K562 (cell line): ENCODE measurements at regions not wholly inside any gene's neighbourhood (a gene's known extent, or its start where the extent isn't known, plus 50 kb on each side); places are given as distances from the start of the nearest gene placed in this dataset.

Source experiments
- ATAC-seq: fragments of 200-7000 bp; cut with Tn5 transposase; 3 replicates; pipeline ENCODE4 v1.9.1; 2020; ENCODE audit warnings: moderate library complexity
- BruUV-seq: library from RNA; stranded (reverse); fragments of 400-500 nt; replicated peaks from 2 replicates; lab custom pipeline; 2021; lab: Mats Ljungman, UMichigan
- CTCF ChIA-PET: fragments of 300-600 bp; formaldehyde crosslinking; extraction: SDS; loops from one replicate; lab custom pipeline; 2021; ENCODE audit warnings: low intra/inter-chr PET ratio; lab: Yijun Ruan, JAX
- POLR2A ChIA-PET: fragments of 300-600, 350-650 bp; sonication (Branson Sonifier 250); formaldehyde crosslinking; extraction: SDS; loops from one replicate; lab custom pipeline; 2021; ENCODE audit warnings: antibody characterized with exemption, inconsistent platforms; lab: Yijun Ruan, JAX
- DNase-seq, 4 experiments: peaks; one replicate each; pipeline versions ENCODE4 v3.0.0 to v3.0.0-alpha.2; 2011 to 2018; ENCODE audit warnings: low spot score in 3 of 4, mixed read lengths in 3 of 4; ENCODE audit errors: extremely low read depth in 1 of 4
- FAIRE-seq: peaks from 2 replicates; lab custom pipeline; 2011; peaks lifted over from hg19 to GRCh38; lab: Jason Lieb, UNC
- H2AFZ ChIP-seq: 2 replicates; pipeline ENCODE4 v1.6.0; 2011; ENCODE audit warnings: low read depth, low read length, control low read depth, inconsistent platforms
- H3K27ac ChIP-seq: fragments of 200-600 bp; 3 replicates; pipeline ENCODE4 v1.8.0; 2011; ENCODE audit warnings: low read depth, mild to moderate bottlenecking, control low read depth, inconsistent platforms, low read length, moderate library complexity, mixed read lengths; ENCODE audit errors: extremely low read depth
- H3K27me3 ChIP-seq, 2 experiments: fragments of 300-600 bp in 1 of 2; 2 replicates in 1 of 2; 3 replicates in 1 of 2; pipeline versions ENCODE4 v1.6.0 to v1.8.0; 2011; ENCODE audit warnings: inconsistent platforms in 2 of 2, low read length in 2 of 2, mild to moderate bottlenecking in 1 of 2, mixed read lengths in 1 of 2, moderate library complexity in 1 of 2; ENCODE audit not compliant: control insufficient read depth in 2 of 2, insufficient read depth in 2 of 2
- H3K36me3 ChIP-seq: fragments of 300-600 bp; 3 replicates; pipeline ENCODE4 v1.8.0; 2011; ENCODE audit warnings: mild to moderate bottlenecking, low read length, inconsistent platforms; ENCODE audit not compliant: control insufficient read depth, insufficient read depth
- H3K4me1 ChIP-seq, 2 experiments: fragments of 200-600 bp in 1 of 2; replicated peaks in 1 of 2; 2 replicates in 1 of 2; 3 replicates in 1 of 2; pipeline versions ENCODE4 v1.5.1 to v1.8.0; 2011; ENCODE audit warnings: inconsistent platforms in 2 of 2, low read length in 2 of 2, mild to moderate bottlenecking in 1 of 2, mixed read lengths in 1 of 2, moderate library complexity in 1 of 2; ENCODE audit not compliant: control insufficient read depth in 2 of 2, insufficient read depth in 2 of 2
- H3K4me2 ChIP-seq: 2 replicates; pipeline ENCODE4 v1.6.1; 2011; ENCODE audit warnings: low read length, control low read depth, inconsistent platforms, mixed read lengths; ENCODE audit not compliant: insufficient read depth
- H3K4me3 ChIP-seq: fragments of 200-600 bp; sonication (generic), shearing (Covaris generic); 2 replicates; pipeline ENCODE4 v1.5.1; 2016; ENCODE audit warnings: control low read depth, inconsistent platforms
- H3K79me2 ChIP-seq: fragments of 200-600 bp; 3 replicates; pipeline ENCODE4 v1.8.0; 2011; ENCODE audit warnings: low read length, inconsistent platforms; ENCODE audit not compliant: control insufficient read depth, insufficient read depth
- H3K9ac ChIP-seq, 2 experiments: 2 replicates each; pipeline versions ENCODE4 v1.6.0 to v1.6.1; 2011; ENCODE audit warnings: low read depth in 2 of 2, low read length in 2 of 2, control low read depth in 1 of 2, inconsistent platforms in 1 of 2, mild to moderate bottlenecking in 1 of 2, mixed read lengths in 1 of 2; ENCODE audit not compliant: insufficient read depth in 1 of 2
- H3K9me1 ChIP-seq: one replicate; pipeline ENCODE4 v1.6.0; 2011; ENCODE audit warnings: inconsistent platforms, mild to moderate bottlenecking, low read length, moderate library complexity; ENCODE audit not compliant: control insufficient read depth, insufficient read depth
- H3K9me3 ChIP-seq: replicated peaks from 2 replicates; pipeline ENCODE4 v1.5.1; 2011; ENCODE audit warnings: low read depth, low read length, inconsistent platforms; ENCODE audit not compliant: control insufficient read depth, insufficient read depth
- H4K20me1 ChIP-seq: replicated peaks from 2 replicates; pipeline ENCODE4 v1.6.1; 2011; ENCODE audit warnings: low read length, inconsistent platforms, mixed read lengths; ENCODE audit not compliant: control insufficient read depth, insufficient read depth
- ATF1 ChIP-seq, 2 experiments: fragments of 450-650 bp in 1 of 2; IDR thresholded peaks; 2 replicates each; pipeline ENCODE4 v1.6.1; 2016; ENCODE audit warnings: missing compliant biosample characterization in 1 of 2, missing genetic modification characterization in 1 of 2
- ELF4 ChIP-seq: fragments of 450-650 bp; formaldehyde crosslinking; IDR thresholded peaks from 2 replicates; pipeline ENCODE4 v1.4.0; 2022; ENCODE audit warnings: missing genetic modification characterization
- ILK ChIP-seq: fragments of 450-650 bp; IDR thresholded peaks from 2 replicates; pipeline ENCODE4 v1.6.1; 2016; ENCODE audit warnings: missing genetic modification characterization, low read depth, mild to moderate bottlenecking, missing compliant biosample characterization, moderate library complexity, borderline replicate concordance
- TGIF2 ChIP-seq: sonication (generic); formaldehyde crosslinking; IDR thresholded peaks from 2 replicates; pipeline ENCODE4 v1.8.1; 2022; ENCODE audit warnings: mild to moderate bottlenecking, missing genetic modification reagents, moderate library complexity
- XRCC4 ChIP-seq: IDR thresholded peaks from one replicate; pipeline ENCODE4 v1.6.1; 2011; ENCODE audit not compliant: insufficient read depth, insufficient read length; ENCODE audit errors: extremely low read depth
- WGBS: fragments of 100-300 bp; shearing (Covaris generic); methylation state at CpG from one replicate; pipeline ENCODE4 v1.1.6; 2016; ENCODE audit warnings: low coverage, mixed read lengths; ENCODE audit not compliant: insufficient coverage; ENCODE audit errors: missing lambda C conversion rate; 5-methylcytosine and 5-hydroxymethylcytosine counted together
- in situ Hi-C: fragments of 300-500 bp; cut with MboI; formaldehyde crosslinking; loops from 4 replicates; pipeline ENCODE4 v1.15.0; 2018; ENCODE audit warnings: inconsistent platforms, mixed read lengths
- intact Hi-C: fragments of 100-400 bp; cut with micrococcal nuclease; formaldehyde crosslinking; loops from 2 replicates; pipeline ENCODE4 v1.14.2; 2022
- TF ChIP-seq, protein P1 (sequence below): conservative IDR thresholded peaks from 2 replicates; pipeline ENCODE4 v1.6.1; 2011; ENCODE audit warnings: low read depth, mild to moderate bottlenecking, low read length; ENCODE audit not compliant: control insufficient read depth
- TF ChIP-seq, protein P2 (sequence below): fragments of 450-650 bp; IDR thresholded peaks from 2 replicates; pipeline ENCODE4 v1.6.1; 2017; ENCODE audit warnings: antibody characterized with exemption
- TF ChIP-seq, protein P3 (sequence below): fragments of 450-650 bp; IDR thresholded peaks from 2 replicates; pipeline ENCODE4 v1.6.1; 2018; ENCODE audit warnings: mild to moderate bottlenecking, low read depth; ENCODE audit not compliant: partially characterized antibody

DNA sequence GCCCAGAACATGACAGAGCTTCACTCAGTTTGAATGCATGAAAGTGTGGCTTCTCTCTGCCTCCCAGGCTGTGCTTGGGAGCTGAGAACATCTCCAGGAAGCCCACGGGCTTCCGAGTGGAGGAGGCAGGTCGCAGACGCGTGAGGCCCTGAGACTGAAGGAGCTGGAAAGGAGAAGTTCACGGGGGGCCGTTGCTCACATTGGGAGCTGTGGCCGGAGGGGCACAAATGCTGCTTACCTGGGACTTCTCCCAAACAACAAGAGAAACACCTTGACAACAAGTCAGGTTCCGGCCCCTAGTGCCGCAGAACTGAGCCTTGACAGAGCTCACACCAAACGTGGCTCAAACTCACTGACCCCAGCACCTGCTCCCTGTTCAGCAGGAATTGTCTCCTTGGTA, 207.0 kb downstream of the BRD1 start:
- no peak overlapping the region for H3K4me3 ChIP-seq
- ChIA-PET CTCF (no interaction called here), POLR2A (no interaction called here)
- no peak overlapping the region for H3K4me2 ChIP-seq
- H3K4me1 ChIP-seq = peaks cover 0 to 19% of the 10 kb centered on the region in 2 experiments; a peak in 2 of 5 replicates
- H3K79me2 ChIP-seq = peaks cover 48% of the 10 kb centered on the region
- H4K20me1 ChIP-seq = peaks cover 8% of the 10 kb centered on the region
- peaks cover 36% of the 10 kb centered on the region; the same call in 2 of the 3 replicates for H3K36me3 ChIP-seq
- no peak for DNase-seq
- H3K27ac ChIP-seq = no peak overlapping the region
- no peak for ATAC-seq
- TF ChIP-seq, protein P1, sequence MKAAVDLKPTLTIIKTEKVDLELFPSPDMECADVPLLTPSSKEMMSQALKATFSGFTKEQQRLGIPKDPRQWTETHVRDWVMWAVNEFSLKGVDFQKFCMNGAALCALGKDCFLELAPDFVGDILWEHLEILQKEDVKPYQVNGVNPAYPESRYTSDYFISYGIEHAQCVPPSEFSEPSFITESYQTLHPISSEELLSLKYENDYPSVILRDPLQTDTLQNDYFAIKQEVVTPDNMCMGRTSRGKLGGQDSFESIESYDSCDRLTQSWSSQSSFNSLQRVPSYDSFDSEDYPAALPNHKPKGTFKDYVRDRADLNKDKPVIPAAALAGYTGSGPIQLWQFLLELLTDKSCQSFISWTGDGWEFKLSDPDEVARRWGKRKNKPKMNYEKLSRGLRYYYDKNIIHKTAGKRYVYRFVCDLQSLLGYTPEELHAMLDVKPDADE = no peak
- TF ChIP-seq XRCC4 = no peak
- TF ChIP-seq TGIF2 = no peak
- TF ChIP-seq ILK = no peak
- TF ChIP-seq, protein P2, sequence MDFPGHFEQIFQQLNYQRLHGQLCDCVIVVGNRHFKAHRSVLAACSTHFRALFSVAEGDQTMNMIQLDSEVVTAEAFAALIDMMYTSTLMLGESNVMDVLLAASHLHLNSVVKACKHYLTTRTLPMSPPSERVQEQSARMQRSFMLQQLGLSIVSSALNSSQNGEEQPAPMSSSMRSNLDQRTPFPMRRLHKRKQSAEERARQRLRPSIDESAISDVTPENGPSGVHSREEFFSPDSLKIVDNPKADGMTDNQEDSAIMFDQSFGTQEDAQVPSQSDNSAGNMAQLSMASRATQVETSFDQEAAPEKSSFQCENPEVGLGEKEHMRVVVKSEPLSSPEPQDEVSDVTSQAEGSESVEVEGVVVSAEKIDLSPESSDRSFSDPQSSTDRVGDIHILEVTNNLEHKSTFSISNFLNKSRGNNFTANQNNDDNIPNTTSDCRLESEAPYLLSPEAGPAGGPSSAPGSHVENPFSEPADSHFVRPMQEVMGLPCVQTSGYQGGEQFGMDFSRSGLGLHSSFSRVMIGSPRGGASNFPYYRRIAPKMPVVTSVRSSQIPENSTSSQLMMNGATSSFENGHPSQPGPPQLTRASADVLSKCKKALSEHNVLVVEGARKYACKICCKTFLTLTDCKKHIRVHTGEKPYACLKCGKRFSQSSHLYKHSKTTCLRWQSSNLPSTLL = no peak
- TF ChIP-seq, protein P3, sequence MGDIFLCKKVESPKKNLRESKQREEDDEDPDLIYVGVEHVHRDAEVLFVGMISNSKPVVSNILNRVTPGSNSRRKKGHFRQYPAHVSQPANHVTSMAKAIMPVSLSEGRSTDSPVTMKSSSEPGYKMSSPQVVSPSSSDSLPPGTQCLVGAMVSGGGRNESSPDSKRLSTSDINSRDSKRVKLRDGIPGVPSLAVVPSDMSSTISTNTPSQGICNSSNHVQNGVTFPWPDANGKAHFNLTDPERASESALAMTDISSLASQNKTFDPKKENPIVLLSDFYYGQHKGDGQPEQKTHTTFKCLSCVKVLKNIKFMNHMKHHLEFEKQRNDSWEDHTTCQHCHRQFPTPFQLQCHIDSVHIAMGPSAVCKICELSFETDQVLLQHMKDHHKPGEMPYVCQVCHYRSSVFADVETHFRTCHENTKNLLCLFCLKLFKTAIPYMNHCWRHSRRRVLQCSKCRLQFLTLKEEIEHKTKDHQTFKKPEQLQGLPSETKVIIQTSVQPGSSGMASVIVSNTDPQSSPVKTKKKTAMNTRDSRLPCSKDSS = no peak
- TF ChIP-seq ELF4 (CRISPR knock-in tag) = no peak
- TF ChIP-seq ATF1 (CRISPR knock-in tag; IDR thresholded peaks at IDR 0.05) = no peak
- TF ChIP-seq ATF1 (tag; IDR thresholded peaks at IDR 0.05) = no peak
- no TSS peak for BruUV-seq
- intact Hi-C loops (no loop called here), in situ Hi-C loops (no loop called here)
- no peak for FAIRE-seq
- H3K27me3 ChIP-seq = no peaks in the 10 kb centered on the region
- no peaks in the 10 kb centered on the region for H3K9me1 ChIP-seq
- no peak overlapping the region for H2AFZ ChIP-seq
- 96% methylated on average over 8 of the region's 11 CpGs for WGBS
- no peak overlapping the region for H3K9ac ChIP-seq
- no peaks in the 10 kb centered on the region for H3K9me3 ChIP-seq
